Upper lobe of left lung (tissue), 6 donors: ENCODE measurements at regions not wholly inside any gene's neighbourhood (a gene's known extent, or its start where the extent isn't known, plus 50 kb on each side); places are given as distances from the start of the nearest gene placed in this dataset.

Experiments used
- ATAC-seq, 2 donors: fragments of 200-7000 bp; cut with Tn5 transposase; one replicate each; pipeline ENCODE4 v1.9.1; 2022; ENCODE audit warnings: mild to moderate bottlenecking in 2 of 2, moderate library complexity in 2 of 2; ENCODE audit not compliant: low FRiP score in 2 of 2
- DNase-seq, 2 donors: peaks; one replicate each; pipeline ENCODE4 v3.0.0-alpha.2; 2019 to 2020
- H3K27ac ChIP-seq, 4 donors: fragments of 200-600 bp; sonication (generic); one replicate each; pipeline ENCODE4 v1.5.1; 2016 to 2019
- H3K27me3 ChIP-seq, 4 donors: fragments of 200-600 bp; sonication (generic); one replicate each; pipeline ENCODE4 v1.5.1; 2017 to 2019
- H3K36me3 ChIP-seq, 4 donors: fragments of 200-600 bp; sonication (generic); one replicate each; pipeline ENCODE4 v1.5.1; 2016 to 2019
- H3K4me1 ChIP-seq, 4 donors: fragments of 200-600 bp; sonication (generic); one replicate each; pipeline ENCODE4 v1.5.1; 2018 to 2019
- H3K4me3 ChIP-seq, 4 donors: fragments of 200-600 bp; sonication (generic); one replicate each; pipeline ENCODE4 v1.5.1; 2017 to 2019; ENCODE audit warnings: mild to moderate bottlenecking in 2 of 4, moderate library complexity in 1 of 4
- H3K9me3 ChIP-seq, 4 donors: fragments of 200-600 bp; sonication (generic); one replicate each; pipeline ENCODE4 v1.5.1; 2018 to 2019
- EP300 ChIP-seq, 4 donors: sonication (generic); formaldehyde crosslinking; IDR thresholded peaks; one replicate each; pipeline ENCODE4 v1.5.1; 2017; ENCODE audit warnings: antibody characterized with exemption in 4 of 4, control low read depth in 2 of 4
- POLR2A ChIP-seq, 4 donors: fragments of 450-650 bp; IDR thresholded peaks; one replicate each; pipeline ENCODE4 v1.5.1; 2016 to 2017; ENCODE audit warnings: antibody characterized with exemption in 4 of 4, mild to moderate bottlenecking in 2 of 4
- POLR2AphosphoS5 ChIP-seq, 2 donors: sonication (generic); formaldehyde crosslinking; IDR thresholded peaks; one replicate each; pipeline ENCODE4 v1.5.1; 2017; ENCODE audit warnings: antibody characterized with exemption in 2 of 2
- WGBS, 2 donors: methylation state at CpG; one replicate each; pipeline ENCODE4 v1.1.5; 2017 to 2018; 5-methylcytosine and 5-hydroxymethylcytosine counted together
- TF ChIP-seq, protein P1 (sequence below), 6 experiments: fragments of 450-650 bp in 4 of 6; fragments of 200-600 bp in 2 of 6; sonication (generic) in 2 of 6; IDR thresholded peaks; one replicate each; pipeline ENCODE4 v1.5.1; 2016 to 2019; ENCODE audit warnings: antibody characterized with exemption in 6 of 6
- donor health status: DM: no; HTN: no; CAD: no; lungs with moderate emphysema.
- donor health status: DM: no; HTN: yes; CAD: no; lungs with severe emphysema.

GRCh38 chr20:56762829-56763228, 133.7 kb downstream of the TFAP2C start:
- Histone ChIP-seq H3K9me3 (no peaks in the 10 kb centered on the region), H3K27ac (no peak overlapping the region), H3K27me3 (no peaks in the 10 kb centered on the region), H3K4me1 (peaks cover 0 to 10% (median 2%) of the 10 kb centered on the region in 4 donors), H3K4me3 (no peak overlapping the region), H3K36me3 (no peaks in the 10 kb centered on the region)
- 85% methylated on average over 8 of the region's 8 CpGs for WGBS, 2 donors
- DNase-seq (no peak), ATAC-seq (no peak)
- TF ChIP-seq, protein P1, sequence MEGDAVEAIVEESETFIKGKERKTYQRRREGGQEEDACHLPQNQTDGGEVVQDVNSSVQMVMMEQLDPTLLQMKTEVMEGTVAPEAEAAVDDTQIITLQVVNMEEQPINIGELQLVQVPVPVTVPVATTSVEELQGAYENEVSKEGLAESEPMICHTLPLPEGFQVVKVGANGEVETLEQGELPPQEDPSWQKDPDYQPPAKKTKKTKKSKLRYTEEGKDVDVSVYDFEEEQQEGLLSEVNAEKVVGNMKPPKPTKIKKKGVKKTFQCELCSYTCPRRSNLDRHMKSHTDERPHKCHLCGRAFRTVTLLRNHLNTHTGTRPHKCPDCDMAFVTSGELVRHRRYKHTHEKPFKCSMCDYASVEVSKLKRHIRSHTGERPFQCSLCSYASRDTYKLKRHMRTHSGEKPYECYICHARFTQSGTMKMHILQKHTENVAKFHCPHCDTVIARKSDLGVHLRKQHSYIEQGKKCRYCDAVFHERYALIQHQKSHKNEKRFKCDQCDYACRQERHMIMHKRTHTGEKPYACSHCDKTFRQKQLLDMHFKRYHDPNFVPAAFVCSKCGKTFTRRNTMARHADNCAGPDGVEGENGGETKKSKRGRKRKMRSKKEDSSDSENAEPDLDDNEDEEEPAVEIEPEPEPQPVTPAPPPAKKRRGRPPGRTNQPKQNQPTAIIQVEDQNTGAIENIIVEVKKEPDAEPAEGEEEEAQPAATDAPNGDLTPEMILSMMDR (IDR thresholded peaks at IDR 0.05), result no peak
- no peak for TF ChIP-seq POLR2A (IDR thresholded peaks at IDR 0.05)
- TF ChIP-seq POLR2AphosphoS5 (IDR thresholded peaks at IDR 0.05), result no peak
- no peak for TF ChIP-seq EP300 (IDR thresholded peaks at IDR 0.05)

DNA sequence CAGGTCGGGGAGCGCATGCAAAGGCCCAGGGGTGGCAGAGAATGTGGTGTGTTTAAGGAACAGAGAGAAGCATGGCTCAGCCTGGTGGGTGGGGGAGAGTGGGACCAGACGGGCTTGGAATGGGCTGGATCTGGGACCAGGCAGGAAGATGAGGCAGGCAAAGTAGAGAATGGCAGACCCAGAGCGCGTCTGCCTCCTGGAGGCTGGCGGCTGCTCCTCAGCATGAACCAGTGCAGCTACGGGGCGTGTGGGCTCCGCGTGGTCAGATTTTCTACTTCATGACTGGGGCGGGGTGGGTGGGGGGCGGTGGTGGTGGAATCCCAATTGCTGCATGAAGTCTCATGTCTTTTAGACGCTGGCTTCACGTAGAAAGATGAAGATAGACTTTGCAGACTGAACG, 135.6 kb downstream of the TFAP2C start:
- Histone ChIP-seq H3K9me3 (no peaks in the 10 kb centered on the region), H3K4me3 (no peak overlapping the region), H3K4me1 (peaks cover 0 to 10% (median 2%) of the 10 kb centered on the region in 4 donors), H3K36me3 (no peaks in the 10 kb centered on the region), H3K27me3 (no peaks in the 10 kb centered on the region), H3K27ac (no peak overlapping the region)
- peak in 1 of 2 donors; percentile 56 for DNase-seq
- no peak for ATAC-seq
- TF ChIP-seq POLR2AphosphoS5 (IDR thresholded peaks at IDR 0.05) (no peak), POLR2A (IDR thresholded peaks at IDR 0.05) (no peak)
- WGBS, 2 donors, result 89 to 90% methylated on average over 13 to 14 of the region's 15 CpGs

GRCh38 chr20:56765172-56766073, 136.3 kb downstream of the TFAP2C start:
- Histone ChIP-seq H3K4me3 (no peak overlapping the region), H3K36me3 (no peaks in the 10 kb centered on the region), H3K27ac (no peak overlapping the region), H3K27me3 (no peaks in the 10 kb centered on the region), H3K9me3 (no peaks in the 10 kb centered on the region), H3K4me1 (peaks cover 0 to 10% (median 2%) of the 10 kb centered on the region in 4 donors)
- WGBS, 2 donors, result 34 to 42% methylated on average over 7 to 12 of the region's 12 CpGs
- ATAC-seq, result peak in 1 of 2 donors; percentile 39
- TF ChIP-seq EP300 (IDR thresholded peaks at IDR 0.05), result no peak
- no peak for DNase-seq

DNA sequence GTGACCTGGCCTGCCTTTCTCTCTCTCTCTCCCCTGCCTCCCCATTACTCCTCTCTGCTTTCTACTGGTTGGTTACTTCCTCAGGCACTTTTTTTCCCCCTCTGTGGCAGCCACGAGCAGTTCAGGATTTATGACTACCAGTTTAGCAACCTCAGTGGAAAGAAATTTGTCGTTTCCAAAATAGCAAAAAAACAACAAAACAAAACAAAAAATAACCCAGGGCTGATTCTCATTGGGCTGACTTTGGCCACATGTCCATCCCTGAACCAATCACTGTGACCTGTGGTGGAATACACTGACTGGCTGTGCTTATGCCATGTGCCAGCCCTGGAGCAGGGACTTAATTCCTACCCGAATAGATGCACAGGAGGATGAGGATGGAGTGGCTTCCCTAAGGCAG, 137.4 kb downstream of the TFAP2C start:
- H3K9me3 ChIP-seq, result no peaks in the 10 kb centered on the region
- H3K4me1 ChIP-seq, result peaks cover 0 to 10% (median 2%) of the 10 kb centered on the region in 4 donors
- ATAC-seq (no peak), DNase-seq (no peak)
- 52 to 62% methylated on average over 3 of the region's 3 CpGs for WGBS, 2 donors
- TF ChIP-seq POLR2A (IDR thresholded peaks at IDR 0.05) (no peak), EP300 (IDR thresholded peaks at IDR 0.05) (no peak), POLR2AphosphoS5 (IDR thresholded peaks at IDR 0.05) (no peak)
- TF ChIP-seq, protein P1 (IDR thresholded peaks at IDR 0.05), result no peak
- no peaks in the 10 kb centered on the region for H3K27me3 ChIP-seq
- H3K4me3 ChIP-seq, result no peak overlapping the region
- H3K36me3 ChIP-seq, result no peaks in the 10 kb centered on the region
- no peak overlapping the region for H3K27ac ChIP-seq

- Histone ChIP-seq H3K4me1 (peaks cover 0 to 9% (median 2%) of the 10 kb centered on the region in 4 donors), H3K27ac (no peak overlapping the region), H3K4me3 (no peak overlapping the region), H3K27me3 (no peaks in the 10 kb centered on the region), H3K9me3 (no peaks in the 10 kb centered on the region), H3K36me3 (no peaks in the 10 kb centered on the region)
- ATAC-seq (no peak), DNase-seq (no peak)
- WGBS, 2 donors, result 63 to 72% methylated on average over 7 of the region's 7 CpGs
- TF ChIP-seq, protein P1 (IDR thresholded peaks at IDR 0.05), result no peak
- no peak for TF ChIP-seq POLR2AphosphoS5 (IDR thresholded peaks at IDR 0.05)
- no peak for TF ChIP-seq POLR2A (IDR thresholded peaks at IDR 0.05)
- no peak for TF ChIP-seq EP300 (IDR thresholded peaks at IDR 0.05)
Observed at GRCh38 chr20:56769921-56770600, 141.0 kb downstream of the TFAP2C start.
